CD4-positive, alpha-beta T cell treated with Interferon alpha-2 for 1 hour (primary cell): ENCODE measurements at regions not wholly inside any gene's neighbourhood (a gene's known extent, or its start where the extent isn't known, plus 50 kb on each side); places are given as distances from the start of the nearest gene placed in this dataset.

ENCODE experiments used
- DNase-seq, 2 donors: peaks; one replicate each; pipeline ENCODE4 v3.0.0-alpha.2; 2020 to 2022

DNA sequence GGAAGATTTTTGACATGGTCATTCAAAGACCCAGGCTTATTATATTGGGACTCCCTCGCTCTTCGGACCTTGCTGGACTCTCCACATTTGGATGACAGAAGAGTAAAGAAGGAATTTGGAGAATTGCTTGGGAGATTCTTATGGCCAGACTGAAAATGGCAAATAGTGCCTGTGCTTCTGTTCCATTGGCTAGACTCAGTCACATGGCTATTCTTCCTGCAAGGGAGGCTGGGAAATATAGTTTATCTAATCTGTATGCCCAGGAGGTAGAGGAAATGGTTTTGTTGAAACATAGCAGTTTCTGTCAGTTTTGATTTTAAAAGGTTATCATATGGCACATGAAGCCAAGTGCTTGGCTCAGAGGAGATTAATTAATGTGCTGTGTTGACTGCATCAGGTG lies 286.6 kb upstream of the JAG1 start:
- no peak for DNase-seq

DNA sequence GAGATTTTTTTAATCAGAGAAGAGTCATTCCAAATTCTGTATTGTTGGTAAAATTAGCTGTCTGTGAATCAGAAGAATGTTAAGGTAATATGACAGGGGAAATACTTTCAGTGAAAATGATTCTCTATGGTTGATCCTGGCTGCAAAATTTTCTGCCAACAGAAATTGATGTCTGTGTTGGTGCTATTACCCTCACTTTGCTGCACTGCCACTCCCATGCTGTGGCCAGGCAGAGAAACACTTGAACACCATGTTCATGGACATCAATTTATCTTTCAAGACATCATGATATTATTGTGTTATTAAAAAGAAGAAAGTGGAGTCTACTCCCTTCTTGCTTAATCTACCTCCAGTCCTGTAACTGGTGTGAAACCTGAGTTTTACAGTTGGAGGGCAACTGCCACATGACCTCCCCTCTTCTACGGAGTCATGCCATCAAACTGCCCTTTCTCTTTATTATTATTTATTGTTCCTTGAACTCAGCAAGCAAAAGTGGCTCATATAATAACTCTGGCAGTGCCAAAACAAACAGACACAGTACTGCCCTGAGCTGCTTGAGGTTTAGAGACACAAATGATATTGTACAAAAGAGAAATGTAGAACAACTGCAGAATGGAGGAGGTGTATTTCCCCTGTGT lies 288.0 kb upstream of the JAG1 start:
- DNase-seq, result no peak

DNA sequence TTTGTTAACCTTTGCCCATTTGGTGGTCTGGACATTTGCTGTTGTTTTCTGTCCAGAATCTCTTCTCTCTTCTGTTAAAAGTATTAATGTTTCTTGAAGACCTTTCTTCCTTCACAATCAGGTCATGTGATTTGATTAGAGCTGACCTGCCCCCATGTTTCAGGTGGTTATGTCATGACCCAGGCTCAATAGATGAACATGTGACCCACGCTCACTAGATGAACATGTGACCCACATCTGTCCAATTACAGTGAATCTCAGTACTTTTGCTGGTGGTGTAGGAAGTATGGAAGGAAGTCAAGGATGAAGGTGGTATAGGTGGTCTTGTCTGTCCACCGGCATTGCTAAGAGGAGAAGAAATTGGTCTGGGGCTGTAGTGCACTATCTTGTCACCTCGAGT lies 289.1 kb upstream of the JAG1 start:
- no peak for DNase-seq

DNA sequence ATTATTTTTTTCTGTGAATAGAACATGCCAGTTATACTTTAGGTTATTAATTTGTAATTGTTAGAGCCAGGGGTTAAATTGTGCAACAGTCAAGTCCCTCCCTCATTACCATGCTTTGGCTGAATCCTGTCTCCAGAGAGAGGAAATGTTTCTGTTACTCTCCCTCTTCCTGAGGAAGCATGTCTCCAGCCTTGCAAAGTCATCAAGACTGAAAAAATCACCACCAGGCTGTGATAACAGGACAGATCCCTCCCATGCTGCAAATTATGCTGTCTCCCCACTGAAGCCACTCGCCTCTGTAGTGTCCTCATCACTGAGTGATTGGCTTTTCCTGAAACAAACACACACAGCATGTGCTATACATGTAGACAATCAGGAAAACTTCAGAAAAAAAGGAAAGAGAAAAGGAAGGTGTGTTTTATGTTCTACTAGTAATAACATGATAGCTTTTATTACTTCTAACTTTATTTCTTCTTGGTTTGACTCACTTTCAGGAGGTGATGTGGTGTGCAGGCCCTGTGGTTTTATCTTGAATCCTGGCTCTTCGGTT lies 290.0 kb upstream of the JAG1 start:
- no peak for DNase-seq

DNA sequence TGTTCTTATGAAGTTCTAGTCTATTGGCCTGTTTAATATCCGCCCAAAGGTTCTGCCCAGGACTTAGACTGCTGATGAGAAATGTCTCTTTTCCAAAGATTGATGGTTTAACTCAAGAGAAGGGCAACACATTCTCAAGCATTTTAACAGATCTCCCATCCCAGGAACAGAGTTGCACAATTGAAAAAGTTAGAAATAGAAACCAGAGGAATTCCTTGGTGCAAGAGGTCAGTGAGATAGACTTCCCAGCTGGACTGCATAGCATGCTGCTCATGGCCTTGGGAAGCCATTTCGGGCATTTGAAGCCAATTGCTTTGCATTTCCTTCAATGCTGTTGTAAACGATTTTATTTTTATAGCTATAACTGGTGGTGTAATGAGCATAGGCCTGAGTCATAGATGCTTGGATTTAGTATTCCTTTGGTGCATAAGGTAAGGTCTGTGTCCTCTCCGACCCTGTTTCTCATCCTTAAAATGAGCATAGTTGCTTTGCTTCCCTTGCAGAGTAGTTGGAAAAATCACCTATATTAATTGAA lies 292.2 kb upstream of the JAG1 start:
- no peak for DNase-seq

DNA sequence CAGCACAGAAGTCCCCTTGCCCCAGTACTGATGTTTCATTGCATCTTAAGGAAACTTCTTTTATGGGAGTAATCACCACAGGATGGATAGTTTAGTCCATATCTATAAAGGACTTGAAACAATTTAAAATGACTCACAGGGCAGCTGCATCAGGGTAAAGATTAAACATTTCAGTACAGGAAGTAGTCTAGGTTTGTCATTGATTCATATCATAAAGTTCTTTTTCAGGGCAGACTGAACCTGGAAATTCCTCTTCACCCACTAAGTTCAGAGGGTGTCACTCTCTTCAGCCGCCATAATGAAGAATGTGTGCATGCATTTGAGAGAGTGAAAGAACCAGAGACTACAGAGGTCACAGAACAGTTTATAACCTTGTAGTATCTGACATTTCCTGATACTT lies 296.3 kb upstream of the JAG1 start:
- no peak for DNase-seq

DNA sequence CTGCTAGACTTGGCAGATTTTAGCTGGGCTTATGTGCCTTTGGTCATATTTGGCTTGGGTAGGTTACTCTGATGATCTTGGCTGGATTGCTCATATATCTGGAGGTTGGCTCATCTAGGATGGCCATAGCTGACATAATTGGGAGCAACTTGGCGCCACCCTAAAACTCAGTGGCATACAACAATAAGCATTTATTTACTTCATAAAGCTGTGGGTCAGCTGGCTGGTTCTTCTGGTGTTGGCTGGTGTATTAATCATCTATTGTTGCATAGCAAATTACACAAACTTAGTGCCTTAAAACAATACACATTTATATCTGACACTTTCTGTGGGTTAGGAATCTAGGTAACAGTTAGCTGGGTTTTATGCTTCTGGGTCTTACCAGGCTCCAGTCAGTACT lies 297.3 kb upstream of the JAG1 start:
- DNase-seq, result no peak

DNA sequence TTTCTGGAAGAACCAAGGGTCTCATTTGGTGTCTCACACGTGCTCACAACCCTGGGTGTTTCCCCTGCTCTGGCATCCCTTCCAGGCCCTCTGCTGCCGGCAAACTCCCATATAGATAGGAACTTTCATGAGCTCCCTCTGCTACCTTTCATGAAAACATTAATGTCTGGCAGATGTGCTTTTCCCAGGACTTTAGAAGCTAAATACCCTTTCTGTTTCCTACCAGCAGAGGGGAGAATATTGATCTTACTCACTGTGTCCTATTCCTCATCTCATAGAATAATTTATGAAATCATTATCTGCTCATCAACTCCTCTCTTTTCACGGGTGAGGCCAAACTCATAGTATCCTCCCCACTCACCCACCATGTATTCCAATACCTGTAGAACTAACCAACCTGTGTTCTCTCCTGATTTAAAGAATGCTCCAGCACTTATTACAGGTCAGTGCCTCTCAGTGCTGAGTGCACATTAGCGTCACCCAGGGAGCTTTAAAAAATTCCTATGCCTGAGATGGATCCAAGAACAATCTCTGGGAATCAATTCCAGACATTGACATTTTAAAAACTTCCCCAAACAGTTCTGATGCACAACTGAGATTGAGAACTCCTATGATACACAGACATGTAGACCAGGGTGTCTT lies 298.5 kb upstream of the JAG1 start:
- no peak for DNase-seq

DNA sequence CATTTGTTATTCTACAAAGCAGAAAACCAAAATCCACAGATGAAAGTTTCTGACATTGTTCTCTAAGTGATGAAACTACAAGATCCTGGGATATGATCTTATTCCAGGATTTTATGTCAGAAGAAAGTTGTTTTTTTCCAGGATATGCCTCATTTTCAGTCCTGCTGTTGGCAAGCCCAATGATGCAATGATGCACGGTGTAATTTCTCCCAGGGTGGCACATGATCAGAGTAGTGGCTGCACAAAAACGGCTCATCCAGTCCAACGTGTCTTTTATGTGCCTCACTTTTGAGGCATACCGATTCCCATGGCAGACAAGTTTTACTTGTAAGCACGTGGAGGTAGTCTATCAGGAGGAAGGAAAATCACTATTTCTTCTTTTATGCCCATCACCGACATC lies 302.3 kb upstream of the JAG1 start:
- no peak for DNase-seq

DNA sequence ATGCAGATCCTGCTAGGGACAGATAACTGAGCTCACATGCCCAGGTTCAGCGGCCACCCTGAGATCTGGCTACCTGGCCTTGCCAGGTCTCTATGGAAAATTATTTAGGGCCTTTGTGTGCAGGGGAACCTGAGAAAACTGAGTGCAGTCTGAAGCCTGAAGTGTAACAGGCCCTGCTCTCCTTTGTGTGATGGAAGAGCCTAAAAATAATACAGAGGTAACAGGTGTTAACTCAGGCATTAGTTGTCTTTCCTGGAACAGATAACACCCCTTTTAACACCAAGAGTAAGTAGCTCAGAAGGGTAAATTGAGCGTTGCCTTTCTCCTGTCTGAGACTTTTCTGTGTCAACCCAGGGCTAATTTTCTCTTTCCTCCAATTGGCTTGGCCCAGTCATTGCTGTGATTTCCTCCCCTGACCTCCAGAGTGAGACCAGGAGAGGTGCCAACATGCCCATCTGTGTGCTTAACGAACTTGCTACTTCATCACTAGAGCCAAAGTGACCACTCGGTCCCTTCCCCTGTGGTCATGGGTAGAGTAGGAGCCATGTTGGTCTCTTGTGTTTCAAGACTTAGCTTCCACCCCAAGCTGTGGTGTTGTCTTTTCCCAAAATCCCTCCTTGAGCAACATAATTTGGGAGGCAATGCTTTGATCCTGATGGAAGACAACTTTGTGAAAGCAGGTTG lies 304.4 kb upstream of the JAG1 start:
- no peak for DNase-seq

DNA sequence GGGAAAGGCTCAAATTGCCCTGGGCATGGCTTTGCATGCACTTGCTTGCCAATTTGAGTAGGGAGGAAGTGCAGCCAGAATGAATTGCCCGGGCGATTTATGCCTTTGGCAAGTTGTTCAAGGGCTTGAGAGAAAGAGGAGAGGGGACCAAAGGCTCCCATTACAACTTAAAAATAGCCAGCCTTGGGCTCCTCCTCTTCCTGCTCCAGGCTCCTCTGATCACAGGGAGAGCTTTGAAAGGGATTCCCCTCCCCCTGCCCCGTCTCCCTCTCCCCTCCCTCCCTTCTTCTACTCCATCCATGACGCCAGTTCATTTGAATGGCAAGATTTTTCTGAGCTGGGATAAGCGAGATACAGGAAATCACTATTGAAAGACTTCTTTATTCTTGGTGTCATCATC lies 304.9 kb upstream of the JAG1 start:
- no peak for DNase-seq

DNA sequence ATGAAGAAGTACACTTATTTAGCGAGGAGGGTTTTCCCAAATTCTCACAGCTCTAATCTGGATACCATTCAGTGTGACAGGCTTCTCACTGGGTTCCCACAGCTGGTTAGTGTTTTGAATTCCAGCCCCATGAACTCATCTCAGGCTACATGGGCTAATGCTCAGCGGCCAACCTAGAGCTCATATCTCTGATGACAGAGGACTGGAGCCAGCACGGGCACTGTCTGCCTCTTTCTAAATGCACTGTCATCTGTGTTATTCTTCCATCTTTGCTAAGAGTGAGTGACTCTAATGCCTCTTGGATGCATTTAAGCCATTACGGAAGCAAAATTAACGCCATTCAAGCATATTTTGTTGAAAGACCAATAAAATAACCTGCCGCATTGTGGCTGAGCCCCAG lies 308.9 kb upstream of the JAG1 start:
- DNase-seq, result no peak

DNA sequence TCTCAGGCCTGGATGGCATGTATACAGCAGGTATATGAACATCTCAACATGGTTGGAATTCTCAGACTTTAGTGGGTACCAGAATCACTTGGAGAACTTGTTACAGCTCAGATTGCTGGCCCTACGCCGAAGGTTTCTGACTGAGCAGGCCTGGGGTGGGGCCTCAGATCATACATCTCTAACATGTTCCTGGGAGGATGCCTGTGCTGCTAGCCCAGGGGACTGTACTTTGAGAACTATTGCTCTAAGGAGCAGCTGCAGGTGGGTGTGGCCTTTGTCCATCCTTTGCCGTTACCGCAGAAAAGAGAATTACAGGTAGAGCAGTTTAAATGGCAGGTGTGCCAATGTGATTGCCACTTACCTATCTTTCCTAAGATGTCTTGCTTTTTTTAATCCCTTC lies 310.5 kb upstream of the JAG1 start:
- DNase-seq, result no peak

DNA sequence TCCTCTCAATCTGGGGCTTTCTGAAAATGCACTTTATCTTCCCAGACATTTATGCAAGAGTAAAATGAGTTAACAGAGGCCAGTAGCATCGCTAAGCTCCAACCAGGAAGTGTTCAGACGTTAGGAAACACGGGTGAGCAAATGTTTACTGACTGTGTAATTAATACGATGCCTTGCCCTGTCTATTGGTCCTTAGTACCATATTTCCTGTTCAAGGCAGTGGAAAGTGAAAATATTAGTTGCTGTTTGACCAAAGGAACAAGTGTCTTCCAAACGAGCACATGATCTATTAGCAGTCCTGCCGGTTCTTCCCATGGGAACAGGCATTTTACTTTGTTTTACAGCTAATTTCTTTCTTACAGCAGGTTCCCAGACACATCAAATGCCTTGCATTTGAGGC lies 311.1 kb upstream of the JAG1 start:
- no peak for DNase-seq

DNA sequence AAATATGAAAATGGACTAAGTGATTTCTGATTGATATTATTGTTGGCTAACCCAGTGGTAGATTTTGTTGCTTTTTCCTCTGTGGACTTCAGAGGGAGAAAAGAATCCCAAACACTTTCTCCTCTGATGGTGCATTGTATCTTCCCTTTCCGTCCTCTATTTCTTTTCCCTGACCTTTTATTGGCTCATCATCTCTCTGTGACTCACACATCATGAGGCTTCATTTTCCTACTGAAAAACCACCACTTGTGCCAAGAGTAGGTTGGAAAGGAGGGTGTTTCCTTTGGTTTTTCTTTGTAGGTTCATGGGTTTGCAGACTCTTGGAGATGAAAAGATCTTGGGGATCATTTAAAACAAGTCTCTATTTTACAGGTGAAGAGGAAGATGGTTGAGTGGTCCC lies 311.7 kb upstream of the JAG1 start:
- DNase-seq, result no peak

DNA sequence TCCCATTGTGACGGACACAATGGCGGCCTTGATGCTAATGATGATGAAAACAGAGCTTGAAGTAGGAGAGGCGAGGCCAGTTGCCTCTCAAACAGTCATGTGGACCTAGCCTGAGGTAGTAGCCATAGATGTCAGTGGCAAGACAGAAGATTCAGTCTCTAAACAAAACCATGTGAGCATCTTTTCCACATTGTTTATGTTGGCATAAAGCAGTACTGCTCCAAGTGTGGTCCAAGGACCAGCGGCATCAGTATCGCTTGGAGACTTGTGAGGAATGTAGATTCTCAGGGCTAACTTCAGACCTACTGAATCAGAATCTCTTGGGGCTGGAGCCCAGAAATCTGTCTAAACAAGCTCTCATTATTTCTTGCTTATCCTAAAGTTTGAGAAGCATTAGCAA lies 312.8 kb upstream of the JAG1 start:
- DNase-seq, result no peak

DNA sequence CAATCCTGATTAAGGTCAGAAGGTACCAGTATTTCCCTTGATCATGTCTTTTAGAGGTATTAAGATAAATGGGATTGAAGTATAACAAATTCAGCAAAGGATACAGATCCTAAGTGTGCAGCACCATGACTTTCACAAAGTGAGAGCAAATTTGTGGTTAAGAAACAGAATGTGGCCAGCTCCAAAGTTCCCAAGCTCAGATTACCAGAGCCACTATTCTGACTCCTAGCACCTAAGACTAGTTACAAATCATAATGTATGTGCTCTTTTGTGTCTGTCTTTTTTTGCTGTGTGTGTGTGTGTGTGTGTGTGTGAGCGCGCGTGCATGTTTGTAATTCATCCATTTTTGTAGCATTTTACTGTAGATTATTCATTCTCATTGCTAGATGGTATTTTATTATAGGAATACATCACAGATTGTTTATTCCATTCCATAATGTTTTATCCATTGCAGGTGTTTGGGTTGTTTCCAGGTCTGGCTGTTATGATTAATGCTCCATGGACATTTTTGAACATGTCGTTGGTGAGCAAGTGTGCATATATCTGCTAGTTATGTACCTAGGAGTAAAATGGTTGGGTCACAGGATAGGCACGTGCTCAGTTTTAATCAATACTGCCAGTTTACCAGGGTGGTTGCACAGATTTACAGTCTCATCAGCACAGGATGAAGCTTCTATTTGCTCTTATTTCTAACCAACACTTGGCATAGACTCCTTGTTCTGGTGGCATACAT lies 314.0 kb upstream of the JAG1 start:
- no peak for DNase-seq

DNA sequence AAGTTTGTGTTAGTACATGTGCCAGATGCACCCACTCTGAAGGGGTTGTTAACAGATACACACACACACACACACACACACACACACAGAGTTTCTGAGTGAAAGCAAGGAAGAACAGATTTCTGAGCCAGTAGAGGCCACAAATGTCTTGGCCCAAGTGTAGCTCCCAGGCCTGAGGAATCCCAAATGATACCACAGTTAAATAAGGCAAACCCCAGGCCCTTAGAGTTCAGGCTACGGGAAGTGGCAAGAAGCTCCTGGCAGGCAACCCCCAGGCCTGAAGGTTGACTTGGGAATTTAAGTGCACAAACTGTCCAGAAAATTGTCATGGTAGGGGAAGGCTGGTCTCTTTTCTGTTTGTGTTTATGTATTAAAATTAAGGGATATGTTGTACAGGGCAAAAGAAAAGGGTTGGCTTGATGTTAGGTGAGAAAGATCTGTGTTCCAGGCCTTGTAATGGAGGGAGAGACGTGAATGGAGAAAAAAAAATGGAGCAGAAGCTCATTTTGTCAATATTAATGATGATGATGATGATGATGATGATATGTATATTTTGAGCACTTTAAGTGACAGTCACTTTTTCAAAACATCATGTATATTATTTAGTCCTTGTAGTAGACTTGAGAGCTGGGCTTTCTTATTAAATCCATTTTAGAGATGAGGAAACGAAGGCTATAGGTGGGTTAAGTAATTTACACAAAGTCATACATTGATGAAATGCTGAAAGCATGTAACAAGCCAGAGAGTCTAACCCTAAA lies 317.0 kb upstream of the JAG1 start:
- no peak for DNase-seq

DNA sequence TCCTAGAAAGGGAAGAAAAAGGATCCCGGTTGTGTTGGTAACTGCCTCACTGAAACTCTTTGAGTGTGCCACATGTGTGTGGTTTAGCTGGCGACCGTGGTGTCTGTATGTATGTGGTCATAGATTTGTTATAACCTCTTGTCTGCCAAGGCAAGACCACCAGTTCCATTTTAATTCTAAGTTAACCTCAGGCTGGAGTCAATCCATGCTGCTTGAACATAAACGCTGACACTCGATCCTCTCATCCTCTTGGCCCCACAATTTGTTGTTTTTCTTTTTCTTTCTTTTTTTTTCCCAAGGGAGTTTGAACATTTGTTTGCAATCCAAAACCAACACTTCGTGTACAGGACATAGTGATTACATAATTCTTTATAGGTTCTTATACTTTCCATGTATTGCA lies 318.9 kb upstream of the JAG1 start:
- no peak for DNase-seq

DNA sequence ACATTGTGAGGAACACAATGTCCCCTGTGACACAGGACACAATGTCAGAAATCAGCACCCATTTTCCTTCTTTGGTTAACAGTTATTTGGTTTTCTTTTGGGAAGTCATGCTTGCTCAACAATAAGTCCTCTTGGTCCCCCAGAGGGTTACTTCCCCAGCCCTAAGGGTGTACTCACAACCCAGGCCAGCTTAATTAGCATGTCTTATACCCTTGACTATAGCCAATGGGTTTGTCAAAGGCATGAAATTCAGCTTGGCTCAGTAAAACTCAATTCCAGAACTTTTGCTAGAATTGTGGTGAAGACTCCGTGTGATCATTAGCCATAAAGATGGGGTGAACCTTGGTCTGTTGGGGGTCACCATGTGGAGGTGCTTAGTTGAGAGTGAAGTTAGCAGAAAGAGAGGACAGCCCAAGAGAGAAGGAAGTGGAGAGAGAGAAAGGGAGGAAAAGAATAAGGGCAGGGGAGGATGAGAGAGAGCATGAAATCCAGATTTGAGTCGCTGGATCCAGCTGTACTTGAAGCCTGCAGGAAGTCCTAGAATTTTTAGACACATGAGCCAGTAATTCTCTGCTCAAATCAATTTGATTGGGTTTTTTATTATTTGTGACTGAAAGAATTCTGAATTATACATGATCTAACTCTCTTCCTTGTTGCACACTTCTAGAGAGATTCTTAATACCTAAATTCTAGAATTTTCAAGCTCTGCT lies 321.3 kb upstream of the JAG1 start:
- DNase-seq, result no peak

DNA sequence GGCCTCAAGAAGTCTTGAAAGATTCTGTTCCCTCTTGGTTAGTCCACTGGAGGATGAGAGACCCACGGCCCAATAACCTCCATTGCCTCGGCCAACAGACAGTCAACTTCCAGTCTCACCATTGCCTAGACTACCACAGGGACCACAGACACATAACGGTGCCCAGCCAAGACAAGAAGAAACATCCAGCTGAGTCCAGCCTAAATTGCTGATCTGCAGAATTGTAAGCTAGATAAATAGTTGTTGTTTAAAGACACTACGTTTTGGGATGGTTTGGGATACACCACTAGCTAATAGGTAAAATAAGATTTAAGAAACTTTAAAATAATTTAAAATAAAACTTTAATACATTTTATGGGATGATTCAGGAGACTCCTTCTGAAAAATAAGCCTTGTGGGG lies 324.7 kb upstream of the JAG1 start:
- no peak for DNase-seq

DNA sequence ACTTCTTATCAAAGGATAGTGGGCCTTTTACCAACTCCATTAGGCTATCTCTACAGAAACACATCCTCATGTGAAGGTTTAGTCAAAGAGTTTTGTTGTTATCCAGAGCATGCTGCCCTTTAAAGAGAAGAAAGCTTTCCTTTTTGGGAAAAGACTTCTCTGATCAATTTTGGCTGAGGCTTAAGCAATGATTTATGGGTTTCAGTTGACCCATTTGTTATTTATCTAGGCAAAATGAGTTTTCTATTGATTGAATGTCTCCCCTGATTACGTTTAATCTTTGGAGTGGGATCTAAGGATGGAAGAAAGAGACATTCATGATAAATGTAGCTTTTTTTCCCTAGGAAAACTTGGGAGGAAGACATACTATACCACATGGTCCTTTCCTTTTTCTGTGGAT lies 326.6 kb upstream of the JAG1 start:
- DNase-seq, result no peak
